ENCODE measurements at regions not wholly inside any gene's neighbourhood (a gene's known extent, or its start where the extent isn't known, plus 50 kb on each side); places are given as distances from the start of the nearest gene placed in this dataset.

GRCh38 chr15:81849289-81849688 is 196.5 kb downstream of the MEX3B start:
- no peaks in the 10 kb centered on the region for H3K36me3 ChIP-seq (ENCODE audit: insufficient read depth)
- H3K9ac ChIP-seq = no peak overlapping the region
- H3K27ac ChIP-seq = no peak overlapping the region
- no peak overlapping the region for H3K4me2 ChIP-seq
- H2AFZ ChIP-seq (ENCODE audit: low read depth) = no peak overlapping the region
- H3K79me2 ChIP-seq (ENCODE audit: insufficient read depth, low read depth) = no peaks in the 10 kb centered on the region
- no peaks in the 10 kb centered on the region for H3K4me1 ChIP-seq (ENCODE audit: low read depth, poor library complexity, severe bottlenecking)
- H3K4me3 ChIP-seq (IDR thresholded peaks at IDR 0.05; ENCODE audit: insufficient read depth, low read depth, low read length) = no peak overlapping the region
- TF ChIP-seq CTCF (conservative IDR thresholded peaks at IDR 0.05; ENCODE audit: low read depth, low read length) = no peak
- no peaks in the 10 kb centered on the region for H3K27me3 ChIP-seq (ENCODE audit: insufficient read depth, low read depth)
- H4K20me1 ChIP-seq (ENCODE audit: insufficient read depth) = no peaks in the 10 kb centered on the region

- H3K4me3 ChIP-seq (IDR thresholded peaks at IDR 0.05; ENCODE audit: insufficient read depth, low read depth, low read length) = no peak overlapping the region
- H3K27me3 ChIP-seq (ENCODE audit: insufficient read depth, low read depth) = no peaks in the 10 kb centered on the region
- no peaks in the 10 kb centered on the region for H3K4me1 ChIP-seq (ENCODE audit: low read depth, poor library complexity, severe bottlenecking)
- H4K20me1 ChIP-seq (ENCODE audit: insufficient read depth) = no peaks in the 10 kb centered on the region
- TF ChIP-seq CTCF (conservative IDR thresholded peaks at IDR 0.05; ENCODE audit: low read depth, low read length) = no peak
- no peak overlapping the region for H2AFZ ChIP-seq (ENCODE audit: low read depth)
- H3K4me2 ChIP-seq = no peak overlapping the region
- H3K79me2 ChIP-seq (ENCODE audit: insufficient read depth, low read depth) = no peaks in the 10 kb centered on the region
- no peaks in the 10 kb centered on the region for H3K36me3 ChIP-seq (ENCODE audit: insufficient read depth)
- H3K9ac ChIP-seq = no peak overlapping the region
- no peak overlapping the region for H3K27ac ChIP-seq
Observed at GRCh38 chr15:81848701-81849100, 197.1 kb downstream of the MEX3B start.

GRCh38 chr15:81843757-81844407 is 201.9 kb downstream of the MEX3B start:
- Histone ChIP-seq H2AFZ (ENCODE audit: low read depth) (no peak overlapping the region), H4K20me1 (ENCODE audit: insufficient read depth) (no peaks in the 10 kb centered on the region), H3K4me1 (ENCODE audit: low read depth, poor library complexity, severe bottlenecking) (no peaks in the 10 kb centered on the region), H3K27me3 (ENCODE audit: insufficient read depth, low read depth) (no peaks in the 10 kb centered on the region), H3K27ac (no peak overlapping the region), H3K4me2 (no peak overlapping the region), H3K79me2 (ENCODE audit: insufficient read depth, low read depth) (no peaks in the 10 kb centered on the region), H3K9ac (no peak overlapping the region), H3K4me3 (IDR thresholded peaks at IDR 0.05; ENCODE audit: insufficient read depth, low read depth, low read length) (no peak overlapping the region), H3K36me3 (ENCODE audit: insufficient read depth) (no peaks in the 10 kb centered on the region)
- no peak for TF ChIP-seq CTCF (conservative IDR thresholded peaks at IDR 0.05; ENCODE audit: low read depth, low read length)

- Histone ChIP-seq H3K27ac (no peak overlapping the region), H3K36me3 (ENCODE audit: insufficient read depth) (no peaks in the 10 kb centered on the region), H2AFZ (ENCODE audit: low read depth) (no peak overlapping the region), H3K79me2 (ENCODE audit: insufficient read depth, low read depth) (no peaks in the 10 kb centered on the region), H3K4me2 (no peak overlapping the region), H4K20me1 (ENCODE audit: insufficient read depth) (no peaks in the 10 kb centered on the region), H3K27me3 (ENCODE audit: insufficient read depth, low read depth) (no peaks in the 10 kb centered on the region), H3K9ac (no peak overlapping the region), H3K4me1 (ENCODE audit: low read depth, poor library complexity, severe bottlenecking) (no peaks in the 10 kb centered on the region), H3K4me3 (IDR thresholded peaks at IDR 0.05; ENCODE audit: insufficient read depth, low read depth, low read length) (no peak overlapping the region)
- TF ChIP-seq CTCF (conservative IDR thresholded peaks at IDR 0.05; ENCODE audit: low read depth, low read length) = no peak
Observed at GRCh38 chr15:81843226-81843625, 202.6 kb downstream of the MEX3B start.

Data from KMS-11 (cell line).